ENCODE measurements at regions not wholly inside any gene's neighbourhood (a gene's known extent, or its start where the extent isn't known, plus 50 kb on each side); places are given as distances from the start of the nearest gene placed in this dataset.

DNA sequence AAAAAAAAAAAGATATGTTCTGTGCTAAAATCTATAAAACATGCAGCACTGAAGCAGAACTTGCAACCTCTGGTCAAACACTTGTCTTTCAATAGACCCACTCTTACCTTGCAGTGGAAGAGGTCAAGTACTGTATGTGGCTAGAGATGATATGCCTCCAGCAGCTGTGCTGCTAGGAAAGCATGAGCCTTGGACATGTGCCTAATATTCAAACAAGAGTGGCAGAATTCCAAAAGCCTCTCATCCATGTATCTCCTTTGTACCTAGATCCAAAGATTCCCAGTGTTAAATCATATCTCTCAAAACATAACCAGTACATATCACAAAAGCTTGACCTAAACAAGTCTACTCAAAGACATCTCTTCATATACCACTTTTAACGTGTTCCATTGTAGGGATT is 105.0 kb upstream of the CPNE8 start:
- TF ChIP-seq EZH2 (IDR thresholded peaks at IDR 0.05) (no peak), POLR2AphosphoS5 (IDR thresholded peaks at IDR 0.05; ENCODE audit: borderline replicate concordance, low read depth, low read length) (no peak)

All from SK-N-MC (cell line).